ENCODE measurements at regions not wholly inside any gene's neighbourhood (a gene's known extent, or its start where the extent isn't known, plus 50 kb on each side); places are given as distances from the start of the nearest gene placed in this dataset.

- CTCF ChIA-PET: interaction anchor here (1.0 kb wide), 1 partner anchor 10 kb away, joined by 3 read pairs; no protein-coding TSS in a partner anchor
- no peaks in the 10 kb centered on the region for H3K9me3 Mint-ChIP-seq
- H3K4me1 Mint-ChIP-seq: no peaks in the 10 kb centered on the region
- H3K4me3 Mint-ChIP-seq: no peak overlapping the region
- DNase-seq: no peak
- H3K27ac Mint-ChIP-seq: no peak overlapping the region
- no peaks in the 10 kb centered on the region for H3K36me3 Mint-ChIP-seq (ENCODE audit: low read depth)
- H3K27me3 Mint-ChIP-seq: peaks cover 4% of the 10 kb centered on the region
- POLR2A ChIA-PET: no interaction called here
Measured at GRCh38 chr9:79302569-79302968, 269.2 kb upstream of the TLE4 start.

GRCh38 chr9:79308012-79308411, 263.8 kb upstream of the TLE4 start:
- H3K27me3 Mint-ChIP-seq: peaks cover under 1% of the 10 kb centered on the region
- no peak for DNase-seq
- H3K36me3 Mint-ChIP-seq (ENCODE audit: low read depth): no peaks in the 10 kb centered on the region
- ChIA-PET CTCF (no interaction called here), POLR2A (no interaction called here)
- H3K4me3 Mint-ChIP-seq: no peak overlapping the region
- no peak overlapping the region for H3K27ac Mint-ChIP-seq
- no peaks in the 10 kb centered on the region for H3K4me1 Mint-ChIP-seq
- no peaks in the 10 kb centered on the region for H3K9me3 Mint-ChIP-seq

DNA sequence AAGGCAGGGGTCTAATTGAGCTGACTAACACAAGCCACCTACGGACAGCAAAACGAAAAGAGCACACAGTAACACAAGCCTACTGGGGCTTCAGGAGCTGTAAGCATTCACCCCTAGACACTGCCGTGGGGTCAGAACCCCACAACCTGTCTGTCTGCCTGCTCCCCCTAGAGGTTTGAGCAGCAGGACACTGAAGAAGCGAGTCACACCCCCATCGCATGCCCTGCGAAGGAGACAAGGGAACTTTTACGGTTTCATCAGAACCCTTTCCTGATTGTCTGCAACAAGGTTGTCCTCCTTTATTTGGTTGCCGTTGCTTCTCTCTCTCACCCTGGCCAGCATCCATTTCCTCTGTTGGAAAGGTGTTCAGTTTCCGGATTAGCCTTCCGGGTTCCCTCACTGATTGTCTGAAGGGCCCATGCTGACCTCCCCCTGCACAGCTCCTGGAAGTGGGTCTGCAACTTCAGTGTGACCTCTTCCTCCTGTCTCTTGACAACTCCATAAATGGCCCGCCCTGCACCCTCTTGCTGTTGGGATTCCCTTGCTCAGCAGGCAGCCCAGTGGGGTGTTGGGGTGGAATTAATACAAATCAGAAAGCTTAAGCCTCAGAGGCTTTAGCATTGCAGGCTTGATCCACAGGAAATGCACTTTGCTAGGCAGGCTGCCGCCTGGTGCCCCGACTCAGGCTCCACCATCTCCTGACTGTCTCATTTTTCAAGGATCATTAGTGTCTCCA, 258.9 kb upstream of the TLE4 start:
- no peak for DNase-seq
- H3K4me3 Mint-ChIP-seq: no peak overlapping the region
- no peaks in the 10 kb centered on the region for H3K4me1 Mint-ChIP-seq
- ChIA-PET CTCF (interaction anchor here (0.6 kb wide), 1 partner anchor 10 kb away, joined by 3 read pairs; no protein-coding TSS in a partner anchor), POLR2A (no interaction called here)
- no peak overlapping the region for H3K27ac Mint-ChIP-seq
- H3K27me3 Mint-ChIP-seq: no peaks in the 10 kb centered on the region
- H3K9me3 Mint-ChIP-seq: no peaks in the 10 kb centered on the region
- no peaks in the 10 kb centered on the region for H3K36me3 Mint-ChIP-seq (ENCODE audit: low read depth)

DNA sequence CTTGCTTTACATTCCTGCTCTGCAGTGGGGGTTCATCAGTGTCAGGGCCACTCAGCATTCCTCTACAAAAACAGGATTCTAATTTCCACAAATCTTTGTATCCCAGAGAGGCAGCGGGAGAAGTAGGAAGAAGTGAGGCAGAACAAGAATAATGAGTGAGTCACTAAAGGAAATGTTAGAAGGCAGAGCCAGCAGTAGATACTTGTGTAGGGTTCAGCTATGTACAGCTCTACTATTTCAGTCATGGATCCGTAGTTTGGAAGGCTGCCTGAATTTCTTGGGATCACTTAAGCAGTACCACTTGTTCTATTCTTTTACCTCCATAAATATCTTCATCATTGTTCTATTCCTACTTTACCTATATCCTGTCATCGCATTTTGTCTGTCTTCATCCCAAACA, 246.3 kb upstream of the TLE4 start:
- Mint-ChIP-seq H3K27ac (no peak overlapping the region), H3K9me3 (no peaks in the 10 kb centered on the region), H3K4me3 (no peak overlapping the region), H3K4me1 (no peaks in the 10 kb centered on the region), H3K27me3 (no peaks in the 10 kb centered on the region), H3K36me3 (ENCODE audit: low read depth) (no peaks in the 10 kb centered on the region)
- POLR2A ChIA-PET: no interaction called here
- CTCF ChIA-PET: interaction anchor here (0.6 kb wide), 1 partner anchor 57 kb away, joined by 3 read pairs; no protein-coding TSS in a partner anchor
- no peak for DNase-seq

DNA sequence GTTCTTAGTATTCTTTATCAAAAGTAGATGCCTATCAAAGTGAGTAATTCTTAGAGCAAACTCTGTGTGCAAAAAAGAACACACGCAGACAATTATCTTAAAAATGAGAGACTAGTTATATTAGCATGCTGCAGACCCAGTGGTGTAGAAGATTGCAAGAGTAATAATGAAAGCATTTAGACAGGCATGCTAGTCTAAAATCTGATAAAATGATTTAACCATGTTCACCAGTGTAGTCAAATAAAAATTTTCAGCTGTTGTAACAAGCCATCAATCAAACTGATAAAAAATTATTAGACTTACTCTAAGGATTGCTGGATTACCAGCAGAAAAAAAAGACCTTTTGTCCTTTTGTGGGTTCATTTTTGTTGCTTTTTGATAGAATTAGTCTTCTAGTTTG, 241.9 kb upstream of the TLE4 start:
- Mint-ChIP-seq H3K27me3 (no peaks in the 10 kb centered on the region), H3K9me3 (no peaks in the 10 kb centered on the region), H3K36me3 (ENCODE audit: low read depth) (no peaks in the 10 kb centered on the region), H3K27ac (no peak overlapping the region), H3K4me1 (no peaks in the 10 kb centered on the region), H3K4me3 (no peak overlapping the region)
- ChIA-PET CTCF (no interaction called here), POLR2A (no interaction called here)
- no peak for DNase-seq

- peaks cover 3% of the 10 kb centered on the region for H3K9me3 Mint-ChIP-seq
- no peaks in the 10 kb centered on the region for H3K36me3 Mint-ChIP-seq (ENCODE audit: low read depth)
- no peaks in the 10 kb centered on the region for H3K4me1 Mint-ChIP-seq
- no peaks in the 10 kb centered on the region for H3K27me3 Mint-ChIP-seq
- CTCF ChIA-PET: no interaction called here
- no peak overlapping the region for H3K27ac Mint-ChIP-seq
- no peak overlapping the region for H3K4me3 Mint-ChIP-seq
- POLR2A ChIA-PET: interaction anchor here (0.6 kb wide), 1 partner anchor 91 kb away, joined by 17 read pairs; no protein-coding TSS in a partner anchor
- DNase-seq: no peak
Measured at GRCh38 chr9:79334001-79334400, 237.8 kb upstream of the TLE4 start.

DNA sequence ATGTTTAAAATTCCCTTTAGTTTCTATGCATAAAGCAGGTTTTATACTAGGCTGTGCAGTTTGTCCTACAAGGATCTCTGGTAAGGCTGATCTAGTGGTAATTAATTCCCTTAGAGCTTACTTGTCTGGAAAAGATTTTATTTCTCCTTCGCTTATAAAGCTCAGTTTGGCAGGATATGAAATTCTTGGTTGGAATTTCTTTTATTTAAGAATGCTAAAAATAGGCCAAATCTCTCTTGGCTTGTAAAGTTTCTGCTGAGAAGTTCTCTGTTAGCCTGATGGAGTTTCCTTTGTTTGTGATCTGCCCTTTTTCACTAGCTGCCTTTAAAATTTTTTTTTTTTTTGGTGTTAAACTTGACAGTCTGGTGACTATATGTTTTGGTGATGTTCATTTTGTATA, 237.1 kb upstream of the TLE4 start:
- CTCF ChIA-PET: interaction anchor here (0.7 kb wide), 1 partner anchor 274 kb away, joined by 3 read pairs; no protein-coding TSS in a partner anchor

GRCh38 chr9:79335987-79336386, 235.8 kb upstream of the TLE4 start:
- Mint-ChIP-seq H3K4me3 (no peak overlapping the region), H3K27ac (no peak overlapping the region), H3K9me3 (peaks cover 3% of the 10 kb centered on the region), H3K27me3 (no peaks in the 10 kb centered on the region), H3K36me3 (ENCODE audit: low read depth) (no peaks in the 10 kb centered on the region), H3K4me1 (no peaks in the 10 kb centered on the region)
- POLR2A ChIA-PET: no interaction called here
- CTCF ChIA-PET: no interaction called here
- DNase-seq: no peak

More for the DNA sequence above, 237.1 kb upstream of the TLE4 start:
- POLR2A ChIA-PET: interaction anchor here (0.6 kb wide), 1 partner anchor 90 kb away, joined by 17 read pairs; no protein-coding TSS in a partner anchor
- DNase-seq: no peak
- Mint-ChIP-seq H3K36me3 (ENCODE audit: low read depth) (no peaks in the 10 kb centered on the region), H3K9me3 (peaks cover 3% of the 10 kb centered on the region), H3K27ac (no peak overlapping the region), H3K4me1 (no peaks in the 10 kb centered on the region), H3K27me3 (no peaks in the 10 kb centered on the region), H3K4me3 (no peak overlapping the region)

DNA sequence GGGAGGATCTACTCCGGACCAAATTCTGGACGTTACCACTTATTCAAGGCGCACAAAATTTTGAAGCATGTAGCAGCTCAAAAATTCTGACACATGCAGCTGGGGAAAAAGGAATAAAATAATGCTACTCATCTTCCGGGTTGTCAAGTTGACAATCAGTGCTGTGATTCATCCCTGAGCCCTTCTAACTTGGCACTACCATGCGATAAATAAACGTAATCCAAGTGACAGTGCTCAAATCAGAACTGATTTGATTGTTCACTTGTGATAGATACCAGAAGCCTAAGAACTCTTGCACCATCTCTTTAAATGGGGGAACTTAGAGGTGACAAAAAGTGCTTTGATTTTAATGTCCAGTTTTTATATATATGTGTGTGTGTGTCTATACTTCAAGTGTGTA, 230.2 kb upstream of the TLE4 start:
- no peak for DNase-seq
- Mint-ChIP-seq H3K27me3 (no peaks in the 10 kb centered on the region), H3K27ac (no peak overlapping the region), H3K9me3 (no peaks in the 10 kb centered on the region), H3K4me3 (no peak overlapping the region), H3K4me1 (no peaks in the 10 kb centered on the region), H3K36me3 (ENCODE audit: low read depth) (no peaks in the 10 kb centered on the region)
- POLR2A ChIA-PET: no interaction called here
- CTCF ChIA-PET: no interaction called here

DNA sequence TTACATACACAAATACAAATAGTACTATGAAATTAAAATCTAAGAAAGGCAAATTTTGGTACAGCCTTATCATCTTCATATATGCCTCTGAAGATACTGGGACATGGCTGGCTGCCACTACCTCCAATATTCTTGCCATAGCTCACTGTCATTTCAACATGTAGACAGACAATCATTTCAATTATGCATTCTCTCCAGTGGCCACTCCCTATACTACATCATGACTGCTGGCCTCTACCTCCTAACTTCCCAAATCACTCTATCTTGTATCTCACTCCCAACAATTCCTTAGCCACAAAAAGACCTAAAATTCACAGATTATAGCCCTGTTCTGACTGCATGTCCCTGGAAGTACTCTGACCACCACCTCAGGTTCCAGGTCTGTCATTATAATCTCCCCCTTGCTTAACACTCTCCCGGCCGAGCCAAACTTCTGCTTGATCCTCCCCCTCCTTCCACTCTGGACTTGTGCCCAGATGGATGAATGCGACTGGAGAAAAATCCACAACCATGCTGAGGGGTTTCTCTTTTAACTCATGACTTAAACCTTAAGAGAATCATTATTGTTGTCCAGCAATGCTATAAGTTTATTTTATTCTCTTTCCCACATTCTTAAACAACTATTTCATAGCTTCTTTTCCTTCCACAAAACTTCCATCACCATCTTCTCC, 225.3 kb upstream of the TLE4 start:
- no peak for DNase-seq
- no peak overlapping the region for H3K4me3 Mint-ChIP-seq
- POLR2A ChIA-PET: interaction anchor here (0.6 kb wide), 1 partner anchor 77 kb away, joined by 3 read pairs; no protein-coding TSS in a partner anchor
- no peak overlapping the region for H3K27ac Mint-ChIP-seq
- no peaks in the 10 kb centered on the region for H3K36me3 Mint-ChIP-seq (ENCODE audit: low read depth)
- no peaks in the 10 kb centered on the region for H3K27me3 Mint-ChIP-seq
- H3K4me1 Mint-ChIP-seq: no peaks in the 10 kb centered on the region
- CTCF ChIA-PET: no interaction called here
- H3K9me3 Mint-ChIP-seq: no peaks in the 10 kb centered on the region

GRCh38 chr9:79352322-79352721, 219.4 kb upstream of the TLE4 start:
- H3K4me3 Mint-ChIP-seq: no peak overlapping the region
- H3K27ac Mint-ChIP-seq: no peak overlapping the region
- no peaks in the 10 kb centered on the region for H3K9me3 Mint-ChIP-seq
- POLR2A ChIA-PET: no interaction called here
- no peaks in the 10 kb centered on the region for H3K27me3 Mint-ChIP-seq
- H3K36me3 Mint-ChIP-seq (ENCODE audit: low read depth): no peaks in the 10 kb centered on the region
- H3K4me1 Mint-ChIP-seq: no peaks in the 10 kb centered on the region
- CTCF ChIA-PET: no interaction called here
- no peak for DNase-seq

GRCh38 chr9:79353856-79354520, 217.8 kb upstream of the TLE4 start:
- CTCF ChIA-PET: no interaction called here
- Mint-ChIP-seq H3K4me1 (no peaks in the 10 kb centered on the region), H3K4me3 (no peak overlapping the region), H3K9me3 (no peaks in the 10 kb centered on the region), H3K36me3 (ENCODE audit: low read depth) (no peaks in the 10 kb centered on the region), H3K27me3 (no peaks in the 10 kb centered on the region), H3K27ac (no peak overlapping the region)
- POLR2A ChIA-PET: no interaction called here
- no peak for DNase-seq

- DNase-seq: no peak
- H3K27ac Mint-ChIP-seq: no peak overlapping the region
- CTCF ChIA-PET: no interaction called here
- H3K9me3 Mint-ChIP-seq: no peaks in the 10 kb centered on the region
- no peaks in the 10 kb centered on the region for H3K36me3 Mint-ChIP-seq (ENCODE audit: low read depth)
- POLR2A ChIA-PET: no interaction called here
- H3K4me3 Mint-ChIP-seq: no peak overlapping the region
- no peaks in the 10 kb centered on the region for H3K27me3 Mint-ChIP-seq
- H3K4me1 Mint-ChIP-seq: no peaks in the 10 kb centered on the region
Measured at GRCh38 chr9:79357194-79357593, 214.6 kb upstream of the TLE4 start.
